ENCODE measurements at regions not wholly inside any gene's neighbourhood (a gene's known extent, or its start where the extent isn't known, plus 50 kb on each side); places are given as distances from the start of the nearest gene placed in this dataset.

DNA sequence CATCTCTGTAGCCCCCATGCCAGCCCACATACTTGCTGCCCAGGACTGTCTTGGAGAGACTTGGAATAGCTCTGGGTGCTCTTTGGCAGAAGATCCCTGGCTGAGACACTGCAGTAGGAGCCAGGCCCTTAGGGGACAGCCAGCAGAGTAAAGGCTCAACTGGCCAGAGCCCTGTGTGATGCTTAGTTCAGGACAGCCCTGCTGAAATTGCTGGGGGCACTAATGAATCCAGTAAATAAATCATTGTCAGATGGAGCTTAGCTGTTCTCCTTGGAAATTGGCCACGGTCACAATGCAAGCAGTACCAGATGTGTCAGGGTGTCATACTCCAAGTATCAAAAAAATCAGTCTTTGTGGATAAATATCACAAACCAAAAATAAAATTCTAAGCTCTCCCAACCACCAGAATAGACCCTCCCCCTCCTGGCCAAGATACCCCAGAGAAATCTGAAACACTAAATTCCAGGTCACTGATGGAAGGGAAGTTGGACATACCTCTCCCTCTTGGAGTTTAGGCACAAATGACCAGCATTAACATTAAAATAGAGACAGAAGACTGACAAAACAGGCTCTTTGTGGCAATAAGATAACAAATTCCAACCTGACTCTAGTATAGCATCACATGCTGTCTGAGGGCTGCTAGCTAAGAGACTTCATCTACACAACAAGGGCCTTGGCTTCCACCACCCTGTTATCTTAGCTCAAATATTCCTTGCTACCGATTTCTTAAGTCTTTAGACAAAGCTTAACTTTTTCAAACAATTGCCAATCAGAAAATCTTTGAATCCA, 83.2 kb upstream of the DNAH14 start:
- DNase-seq (ENCODE audit: low read depth) = no peak

DNA sequence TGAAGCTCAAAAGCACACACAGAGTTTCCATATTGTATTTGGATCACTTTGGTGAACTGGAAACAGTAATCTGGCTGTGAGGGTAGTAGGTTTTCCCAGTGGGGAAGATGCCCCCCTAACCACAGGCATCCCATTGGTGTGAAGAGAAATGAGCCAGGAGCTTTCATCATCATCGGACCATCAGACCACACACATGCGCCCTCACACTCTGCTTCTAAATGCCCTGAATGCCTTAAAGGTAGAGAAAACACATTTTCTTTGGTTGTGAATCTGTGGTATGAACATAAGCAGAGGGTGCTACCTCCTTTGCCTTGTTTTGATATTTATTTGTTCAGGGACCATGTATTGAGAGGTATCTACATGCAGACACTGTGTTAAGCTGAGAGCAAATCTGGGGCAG, 79.0 kb upstream of the DNAH14 start:
- DNase-seq (ENCODE audit: low read depth) = no peak

DNA sequence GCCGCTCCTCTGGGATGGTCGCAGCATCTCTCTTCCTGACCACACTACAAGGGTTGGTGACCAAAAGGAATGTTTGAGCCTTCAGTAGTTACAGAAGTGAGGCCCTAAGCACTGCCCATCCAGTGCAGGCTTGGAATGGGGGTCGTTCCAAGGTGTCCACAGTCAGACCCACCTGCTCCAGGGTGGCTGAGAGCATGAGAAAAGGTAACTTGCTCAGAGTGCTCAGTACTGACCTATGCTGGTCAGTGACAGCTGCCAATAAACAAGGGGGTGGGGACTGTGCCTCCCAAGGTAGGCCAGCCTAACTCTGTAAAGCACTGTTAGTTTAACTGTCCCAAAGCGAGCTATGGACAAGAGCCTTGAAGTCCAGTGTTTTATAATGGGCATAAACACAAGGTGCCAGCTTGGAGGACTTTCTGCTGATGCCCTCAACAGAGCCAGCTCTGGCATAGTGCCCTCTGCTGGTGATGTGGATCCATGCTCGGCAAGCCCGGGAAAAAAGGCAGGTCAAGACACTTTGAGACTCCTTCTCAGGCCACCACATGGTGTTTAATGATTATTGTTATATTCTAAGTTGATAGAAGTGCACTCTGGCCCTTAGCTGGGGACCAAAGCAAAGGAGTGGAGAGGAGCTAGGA, 78.1 kb upstream of the DNAH14 start:
- DNase-seq (ENCODE audit: low read depth) = peak; percentile 35

DNA sequence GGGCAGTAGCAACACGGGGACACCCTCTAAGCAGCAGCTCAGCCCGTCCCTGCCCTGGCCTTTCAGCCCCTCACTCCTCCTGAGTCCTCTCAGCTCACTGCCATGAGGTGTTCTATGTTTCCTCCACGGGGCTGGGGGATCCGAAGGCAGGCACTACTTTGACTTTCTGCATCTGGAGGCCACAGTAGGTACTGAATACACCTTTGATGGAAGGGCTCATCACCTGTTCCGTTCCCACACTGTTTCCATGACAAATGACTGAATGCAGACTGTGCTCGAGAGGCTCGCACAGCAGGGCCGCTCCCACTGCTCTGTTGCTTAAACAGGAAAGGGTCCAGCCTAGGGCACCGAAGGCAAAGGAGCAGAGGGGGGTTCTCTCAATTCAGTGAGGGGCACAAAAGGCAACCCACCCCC, 77.6 kb upstream of the DNAH14 start:
- no peak for DNase-seq (ENCODE audit: low read depth)

DNA sequence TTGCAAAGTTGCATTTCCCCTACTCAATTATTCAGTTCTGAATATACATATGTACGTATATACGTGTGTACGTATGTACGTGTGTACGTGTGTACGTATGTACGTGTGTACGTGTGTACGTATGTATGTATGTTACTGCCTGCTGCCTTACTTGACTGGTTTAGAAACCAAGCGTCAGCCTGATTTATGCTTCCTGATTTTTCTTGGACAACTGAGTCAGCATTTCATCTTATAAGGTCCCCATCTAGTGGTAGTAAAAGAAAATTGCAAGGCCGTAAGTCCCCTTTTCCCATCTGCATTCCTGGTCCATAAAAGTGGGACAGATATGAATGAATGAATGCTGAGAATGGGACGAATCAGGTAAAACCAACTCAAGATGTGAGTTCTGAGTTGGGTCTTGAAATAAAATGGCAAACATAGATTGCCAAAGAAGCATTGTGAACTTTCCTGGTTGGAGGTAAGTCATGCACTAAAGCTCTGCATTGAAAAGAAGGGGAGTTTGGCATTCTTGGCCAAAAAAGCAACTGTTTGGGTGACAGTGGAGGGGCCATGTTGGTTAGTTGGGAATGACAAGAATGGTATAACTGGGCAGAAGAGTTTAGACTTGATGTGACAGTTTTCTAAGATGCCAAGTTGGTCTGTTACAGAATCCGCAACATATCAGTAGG, 76.4 kb upstream of the DNAH14 start:
- DNase-seq (ENCODE audit: low read depth) = peak; percentile 27

DNA sequence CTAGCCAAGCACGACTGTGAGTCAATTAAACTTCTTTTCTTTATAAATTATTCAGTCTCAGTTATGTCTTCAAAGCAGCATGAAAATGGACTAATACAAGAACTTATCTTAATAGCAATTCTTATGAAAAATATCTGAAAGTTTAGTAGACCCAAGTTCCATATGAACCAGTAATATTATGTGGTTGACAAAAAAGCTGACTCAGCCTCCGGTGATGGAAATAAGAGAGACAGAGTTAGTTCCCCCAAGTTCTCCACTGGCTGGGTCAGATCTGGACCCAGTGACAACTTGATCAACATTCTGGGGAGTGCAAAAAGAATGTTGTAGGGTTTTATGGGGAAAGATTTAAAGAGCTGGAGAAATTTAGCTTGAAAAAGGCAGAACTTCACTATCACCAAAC, 72.5 kb upstream of the DNAH14 start:
- DNase-seq (ENCODE audit: low read depth) = no peak

DNA sequence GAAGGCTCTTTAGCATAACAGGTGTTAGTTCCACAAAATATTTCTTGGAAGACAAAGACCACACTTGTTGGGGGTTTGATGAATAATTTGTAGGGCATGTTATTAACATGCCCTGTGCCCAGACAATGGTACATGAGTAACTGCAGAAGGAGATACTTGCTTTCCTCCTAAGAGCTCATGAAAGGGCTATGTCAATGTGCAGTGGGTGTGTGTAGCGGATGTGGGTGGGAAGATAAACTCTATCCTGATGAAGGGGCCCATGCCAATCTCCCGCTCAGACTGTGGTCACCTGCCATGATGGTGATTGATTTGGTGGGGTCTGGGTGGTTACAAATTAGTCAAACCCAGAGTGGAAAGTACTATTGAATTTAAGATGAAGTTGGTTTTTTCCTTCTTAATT, 69.8 kb upstream of the DNAH14 start:
- DNase-seq (ENCODE audit: low read depth) = no peak

DNA sequence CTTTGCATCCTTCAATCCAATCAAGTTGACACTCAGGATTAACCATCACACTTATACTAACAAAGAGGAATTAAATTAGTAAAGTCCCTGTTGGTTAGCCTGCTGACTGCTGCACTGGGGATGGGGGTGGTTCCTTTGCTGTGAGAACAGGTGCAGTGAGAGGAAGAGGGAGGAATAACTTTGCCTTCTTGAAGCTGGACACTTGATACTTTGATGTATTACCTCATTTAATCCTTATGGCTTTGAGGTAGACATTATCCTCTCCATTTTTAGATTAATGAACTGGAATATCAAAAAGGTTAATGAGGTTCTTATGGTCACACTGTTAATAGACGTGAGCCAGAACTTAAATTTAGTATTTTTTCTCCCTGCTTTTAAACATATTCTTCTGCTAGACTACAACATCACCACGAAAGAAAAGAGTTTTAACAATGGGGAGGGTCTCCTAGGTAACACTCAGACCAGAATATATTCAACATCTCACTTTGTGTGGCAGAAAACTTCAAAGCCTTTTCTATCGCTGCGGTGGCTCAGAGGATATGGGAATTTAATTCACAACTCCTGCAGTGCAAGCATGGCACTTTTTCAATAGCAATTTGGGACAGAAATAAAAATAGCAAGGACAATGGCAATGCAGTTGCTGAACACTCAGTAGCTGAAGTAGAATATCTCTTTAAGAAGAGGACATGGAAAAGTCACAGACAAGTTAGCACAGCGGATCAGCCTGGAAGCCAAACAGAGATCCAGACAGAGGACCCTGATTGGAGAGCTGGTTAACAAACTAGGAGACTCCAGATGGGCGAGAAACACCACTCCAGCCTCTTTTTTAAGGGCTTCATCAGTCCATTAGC, 68.8 kb upstream of the DNAH14 start:
- no peak for DNase-seq (ENCODE audit: low read depth)

DNA sequence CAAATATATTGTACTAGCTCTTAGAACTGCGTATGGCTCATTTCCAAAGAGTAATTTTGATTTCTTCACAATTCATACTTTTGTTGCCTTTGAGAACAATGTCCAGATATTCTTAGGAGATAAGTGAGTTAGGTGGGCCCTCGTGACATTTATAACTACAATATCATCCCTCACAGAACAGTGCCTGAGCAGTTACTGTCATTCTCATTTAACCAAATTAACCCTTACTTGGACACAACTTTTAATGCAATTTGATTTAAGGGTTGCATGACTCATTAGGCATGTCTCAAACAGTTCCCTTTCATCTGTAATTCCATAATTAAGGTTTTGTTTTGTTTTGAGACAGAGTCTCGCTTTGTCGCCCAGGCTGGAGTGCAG, 68.1 kb upstream of the DNAH14 start:
- DNase-seq (ENCODE audit: low read depth) = no peak

DNA sequence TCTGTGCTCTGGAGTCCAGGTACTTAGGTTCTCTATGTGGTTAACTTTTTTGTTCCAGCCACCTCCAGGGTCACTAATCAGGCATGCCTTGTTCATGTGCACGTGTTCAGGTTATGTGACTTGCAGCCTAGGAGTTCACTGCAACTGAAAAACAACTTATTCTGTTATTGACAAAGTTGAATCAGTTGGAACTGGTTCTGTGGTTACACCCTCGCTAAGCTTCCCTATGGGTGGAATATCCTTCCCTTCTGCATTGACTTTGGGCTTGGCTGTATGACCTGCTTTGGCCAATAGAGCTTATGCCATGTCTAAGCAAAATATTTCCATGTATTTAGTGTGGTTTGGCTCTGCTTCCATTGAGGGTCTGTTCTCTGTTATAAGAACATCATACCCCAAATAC, 66.0 kb upstream of the DNAH14 start:
- no peak for DNase-seq (ENCODE audit: low read depth)

DNA sequence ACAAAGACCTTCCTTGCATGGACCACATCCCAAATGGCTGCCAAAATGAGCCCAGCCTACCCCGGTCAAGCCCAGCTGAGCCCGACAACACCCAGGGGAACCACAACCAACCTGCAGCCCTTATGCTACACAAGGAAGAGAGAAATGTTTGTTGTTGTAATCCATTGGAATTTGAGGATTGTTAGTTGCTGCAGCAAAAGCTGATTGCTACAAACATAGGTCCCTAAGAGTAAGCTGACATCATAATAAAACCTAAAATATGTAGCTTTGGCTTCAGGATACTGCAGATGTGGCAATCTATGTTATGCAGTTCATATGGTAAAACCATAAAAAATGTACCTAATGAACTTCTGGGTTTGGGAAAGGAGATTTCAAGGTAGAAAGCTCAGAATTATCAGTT, 65.5 kb upstream of the DNAH14 start:
- no peak for DNase-seq (ENCODE audit: low read depth)

DNA sequence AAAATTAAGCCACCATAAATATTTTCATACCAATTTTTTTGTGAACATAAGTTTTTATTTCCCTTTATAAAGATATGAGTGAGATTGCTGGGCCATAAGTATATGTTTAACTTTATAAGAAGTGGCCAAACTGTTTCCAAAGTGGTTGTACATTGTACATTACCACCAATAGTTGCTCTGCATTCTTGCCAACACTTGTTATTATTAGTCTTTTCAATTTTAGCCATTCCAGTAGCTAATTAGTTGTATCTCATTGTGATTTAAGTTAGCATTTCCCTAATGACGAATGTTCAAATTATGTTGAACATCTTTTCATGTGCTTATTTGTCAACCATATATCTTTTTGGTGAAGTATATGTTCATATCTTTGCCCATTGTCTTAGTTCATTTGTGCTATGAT, 64.0 kb upstream of the DNAH14 start:
- DNase-seq (ENCODE audit: low read depth) = no peak

DNA sequence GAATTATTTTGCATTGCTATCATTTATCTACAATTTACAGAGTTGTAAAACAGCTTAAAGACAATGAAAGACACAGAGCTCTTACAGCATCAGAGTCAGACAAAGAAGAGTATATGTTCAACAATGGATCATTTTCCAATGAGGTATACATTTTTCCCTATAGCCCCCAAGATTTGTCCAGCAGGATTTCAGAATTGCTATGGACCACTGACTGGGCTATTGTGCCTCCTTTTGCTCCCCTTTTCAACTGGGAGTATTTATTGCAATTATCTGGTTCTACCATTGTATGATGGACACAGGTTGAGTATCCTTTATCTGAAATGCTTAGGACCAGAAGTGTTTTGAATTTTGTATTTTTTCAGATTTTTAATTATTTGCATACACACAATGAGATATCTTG, 62.5 kb upstream of the DNAH14 start:
- no peak for DNase-seq (ENCODE audit: low read depth)

DNA sequence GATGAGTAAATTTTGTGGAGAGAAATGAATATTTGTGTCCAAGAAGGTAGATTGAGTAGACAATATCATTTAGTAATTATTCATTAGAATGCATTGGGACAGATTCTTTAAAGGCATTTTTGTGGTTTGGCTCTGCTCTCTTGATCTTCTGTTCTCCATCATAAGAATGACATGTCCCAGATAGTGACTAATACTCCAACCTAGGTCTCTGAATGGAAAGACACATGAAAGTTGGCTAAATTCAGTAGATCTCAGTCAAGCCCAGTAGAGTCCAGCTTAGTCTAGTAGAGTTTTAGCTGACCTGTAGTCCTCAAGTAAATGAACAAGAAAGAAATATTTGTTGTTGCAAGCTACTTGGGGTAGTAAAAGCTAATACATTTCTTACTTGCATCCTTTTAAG, 61.8 kb upstream of the DNAH14 start:
- DNase-seq (ENCODE audit: low read depth) = no peak

DNA sequence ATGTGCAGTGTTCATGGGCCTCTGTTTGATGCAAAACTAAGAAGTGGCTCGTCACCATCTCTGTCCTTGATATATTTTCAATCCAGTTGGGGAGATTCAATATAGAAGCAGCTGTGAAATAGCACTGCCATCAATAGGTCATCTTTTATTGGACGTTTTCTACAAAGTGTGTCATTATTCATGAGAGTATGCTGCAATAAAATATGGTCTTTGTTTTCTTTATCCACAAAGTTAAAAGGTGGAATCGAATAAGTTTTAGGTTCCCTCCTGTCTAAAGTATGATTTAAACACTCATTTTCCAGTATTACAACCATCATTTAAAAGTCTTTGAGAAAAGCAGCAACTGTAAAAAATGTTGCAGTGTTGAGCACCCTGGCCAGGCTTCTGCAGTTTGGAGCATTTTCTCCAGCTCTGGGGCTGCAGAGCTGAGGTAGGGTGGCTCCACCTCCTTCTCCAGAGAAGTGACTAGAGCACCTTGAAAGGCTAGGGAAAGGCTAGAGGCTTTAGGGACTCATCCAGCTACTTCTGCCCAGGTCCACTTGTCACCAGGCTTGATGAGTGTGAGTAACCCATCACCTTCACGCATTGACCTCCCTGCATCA, 56.5 kb upstream of the DNAH14 start:
- DNase-seq (ENCODE audit: low read depth) = no peak

DNA sequence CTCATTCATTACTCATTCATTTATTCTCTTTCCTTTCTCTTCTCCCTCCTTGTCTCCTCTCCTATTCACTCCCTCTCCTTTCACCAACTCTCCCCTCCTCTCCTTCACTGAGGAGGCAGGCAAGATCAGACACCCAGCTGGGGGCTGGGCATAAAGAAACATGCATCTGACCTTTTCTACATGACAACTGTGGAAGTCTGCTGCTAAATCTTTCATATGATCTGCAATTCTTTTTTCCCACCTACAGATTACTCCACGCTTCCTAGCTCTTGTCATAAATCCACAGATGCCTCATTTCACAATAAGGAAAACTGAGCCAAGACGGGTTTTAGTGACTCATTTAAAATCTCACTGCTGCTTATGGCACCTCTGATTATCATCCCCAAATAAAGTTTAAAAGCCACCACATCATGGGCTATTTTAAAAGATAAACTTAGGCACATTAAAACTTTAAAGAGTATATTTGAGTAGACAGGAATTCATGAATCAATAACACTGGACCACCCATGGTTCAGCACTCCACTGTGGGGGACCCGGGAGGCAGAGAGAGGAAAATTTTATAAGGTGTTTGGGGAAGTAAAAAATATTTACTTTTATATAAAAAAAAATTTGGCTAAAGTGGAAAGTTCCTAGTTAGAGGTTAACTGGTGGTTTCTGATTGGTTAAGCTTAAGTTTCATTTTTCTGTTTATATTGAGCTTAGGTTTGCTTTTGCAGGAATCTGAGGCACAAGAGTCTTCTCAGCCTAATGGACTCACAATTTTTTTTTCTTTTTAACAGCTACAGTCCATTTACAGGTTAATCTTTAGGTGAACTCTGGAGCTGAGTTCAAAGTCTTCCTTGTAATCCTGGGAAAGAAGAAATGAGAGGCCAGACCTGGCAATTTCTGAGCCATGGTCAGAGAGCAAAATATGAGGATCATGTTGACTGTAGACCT, 55.8 kb upstream of the DNAH14 start:
- peak; percentile 58 for DNase-seq (ENCODE audit: low read depth)

DNA sequence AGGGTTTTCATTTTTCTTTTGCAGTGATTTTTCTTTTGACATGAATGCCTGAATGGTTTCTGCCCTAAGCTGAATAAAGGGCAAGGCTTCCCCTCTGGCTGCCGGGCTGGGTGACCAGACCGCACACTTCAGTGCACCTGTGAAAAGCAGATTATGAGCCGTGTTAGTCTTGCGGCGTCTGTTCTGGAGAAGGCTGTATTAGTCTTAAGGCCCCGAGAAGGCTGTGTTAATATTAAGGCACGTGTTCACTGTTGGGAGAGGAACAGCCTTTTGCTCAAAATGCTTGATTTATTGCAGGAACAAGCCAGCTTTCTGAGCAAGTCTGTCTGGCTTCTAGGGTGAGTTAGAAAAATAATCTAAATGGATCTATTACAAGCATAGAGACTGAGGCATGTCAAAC, 54.7 kb upstream of the DNAH14 start:
- DNase-seq (ENCODE audit: low read depth) = no peak

DNA sequence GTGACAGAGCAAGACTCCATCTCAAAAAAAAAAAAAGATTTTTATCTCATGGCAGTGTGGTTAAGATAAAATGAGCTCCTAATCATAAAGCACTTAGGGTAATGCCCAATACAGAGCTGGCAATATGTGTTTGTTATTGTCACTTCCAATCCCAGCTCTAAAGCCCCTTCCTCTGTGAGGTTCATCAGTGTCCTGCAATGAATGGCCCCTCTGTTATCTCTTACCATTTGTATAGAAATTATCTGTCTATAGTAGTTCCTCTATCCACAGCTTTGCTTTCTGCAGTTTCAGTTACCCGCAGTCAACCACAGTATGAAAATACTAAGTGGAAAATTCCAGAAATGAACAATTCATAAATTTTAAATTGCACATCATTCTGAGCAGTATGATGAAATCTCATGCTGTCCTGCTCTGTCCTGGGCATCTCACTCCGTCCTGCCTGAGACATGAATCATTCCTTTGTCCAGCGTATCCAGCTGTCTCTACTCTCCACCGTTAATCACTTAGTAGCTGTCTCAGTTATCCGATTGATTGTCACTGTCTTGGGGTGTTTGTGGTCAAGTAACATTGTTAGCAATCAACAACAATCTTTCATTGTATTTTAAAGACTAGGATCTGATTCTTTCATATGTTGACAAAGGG, 50.2 kb upstream of the DNAH14 start:
- DNase-seq (ENCODE audit: low read depth) = peak; percentile 46

All from GM04504 (cell line).